Left ventricle myocardium superior (tissue), 1 donor: ENCODE measurements at regions not wholly inside any gene's neighbourhood (a gene's known extent, or its start where the extent isn't known, plus 50 kb on each side); places are given as distances from the start of the nearest gene placed in this dataset.

ENCODE experiments used
- ATAC-seq: fragments of 200-7000 bp; cut with Tn5 transposase; one replicate; pipeline ENCODE4 v1.9.1; 2020; ENCODE audit warnings: mild to moderate bottlenecking, moderate library complexity
- DNase-seq: peaks from one replicate; pipeline ENCODE4 v3.0.0-alpha.2; 2020
- intact Hi-C: fragments of 100-400 bp; cut with micrococcal nuclease; formaldehyde crosslinking; loops from one replicate; pipeline ENCODE4 v1.11.0; 2022
- donor health status: DM: no; HTN: yes; CAD: no; lungs with severe emphysema.

GRCh38 chr4:13833171-13833804 lies 205.8 kb upstream of the BOD1L1 start:
- ATAC-seq (peak; percentile 78), DNase-seq (no peak)
- intact Hi-C loops: loop anchor here (10.0 kb wide), 1 partner anchor 148 kb away; no protein-coding TSS in a partner anchor

GRCh38 chr4:13836946-13837912 lies 209.7 kb upstream of the BOD1L1 start:
- ATAC-seq (no peak), DNase-seq (no peak)
- intact Hi-C loops: loop anchor here (10.0 kb wide), 1 partner anchor 152 kb away; no protein-coding TSS in a partner anchor

- intact Hi-C loops: no loop called here
- DNase-seq: peak; percentile 35
These were observed 213.1 kb upstream of the BOD1L1 start for GRCh38 chr4:13840502-13841190.

GRCh38 chr4:13844740-13845139 lies 217.2 kb upstream of the BOD1L1 start:
- intact Hi-C loops: no loop called here
- ATAC-seq (no peak), DNase-seq (no peak)

More at GRCh38 chr4:13840502-13841190, 213.1 kb upstream of the BOD1L1 start:
- ATAC-seq: peak; percentile 80

GRCh38 chr4:13849778-13850177 lies 222.3 kb upstream of the BOD1L1 start:
- intact Hi-C loops: no loop called here
- DNase-seq (no peak), ATAC-seq (no peak)

- intact Hi-C loops: no loop called here
- ATAC-seq (no peak), DNase-seq (no peak)
These were observed 223.8 kb upstream of the BOD1L1 start for GRCh38 chr4:13851085-13851940.

- no peak for ATAC-seq
- no peak for DNase-seq
- intact Hi-C loops: no loop called here
These were observed 224.9 kb upstream of the BOD1L1 start for GRCh38 chr4:13852411-13852810.

- intact Hi-C loops: no loop called here
- DNase-seq (no peak), ATAC-seq (no peak)
These were observed 228.9 kb upstream of the BOD1L1 start for GRCh38 chr4:13856387-13856786.

GRCh38 chr4:13857397-13857796 lies 229.9 kb upstream of the BOD1L1 start:
- intact Hi-C loops: no loop called here
- ATAC-seq (no peak), DNase-seq (no peak)

- DNase-seq (no peak), ATAC-seq (no peak)
- intact Hi-C loops: no loop called here
These were observed 230.3 kb upstream of the BOD1L1 start for GRCh38 chr4:13857800-13858199.

- intact Hi-C loops: no loop called here
These were observed 231.9 kb upstream of the BOD1L1 start for GRCh38 chr4:13859423-13859822.

GRCh38 chr4:13860126-13860525 lies 232.6 kb upstream of the BOD1L1 start:
- intact Hi-C loops: no loop called here
- ATAC-seq (peak; percentile 41), DNase-seq (no peak)

More at GRCh38 chr4:13859423-13859822, 231.9 kb upstream of the BOD1L1 start:
- DNase-seq (no peak), ATAC-seq (no peak)

- intact Hi-C loops: no loop called here
- DNase-seq: no peak
- no peak for ATAC-seq
These were observed 238.5 kb upstream of the BOD1L1 start for GRCh38 chr4:13865871-13866669.

- ATAC-seq: no peak
- no peak for DNase-seq
- intact Hi-C loops: no loop called here
These were observed 239.4 kb upstream of the BOD1L1 start for GRCh38 chr4:13866881-13867280.

- no peak for DNase-seq
- ATAC-seq: no peak
- intact Hi-C loops: no loop called here
These were observed 244.6 kb upstream of the BOD1L1 start for GRCh38 chr4:13872155-13872554.

- DNase-seq (no peak), ATAC-seq (no peak)
- intact Hi-C loops: no loop called here
These were observed 245.4 kb upstream of the BOD1L1 start for GRCh38 chr4:13872955-13873354.

- DNase-seq: no peak
- intact Hi-C loops: no loop called here
- no peak for ATAC-seq
These were observed 247.7 kb upstream of the BOD1L1 start for GRCh38 chr4:13875181-13875580.

GRCh38 chr4:13876131-13876530 lies 248.6 kb upstream of the BOD1L1 start:
- ATAC-seq (no peak), DNase-seq (no peak)
- intact Hi-C loops: no loop called here
